Kidney epithelial cell (primary cell): ENCODE measurements at regions not wholly inside any gene's neighbourhood (a gene's known extent, or its start where the extent isn't known, plus 50 kb on each side); places are given as distances from the start of the nearest gene placed in this dataset.

ENCODE experiments used
- DNase-seq: peaks from one replicate; pipeline ENCODE4 v3.0.0-alpha.2; 2010; ENCODE audit warnings: low read depth
- H3K27me3 ChIP-seq: 2 replicates; pipeline ENCODE4 v1.6.0; 2011; ENCODE audit warnings: low read length; ENCODE audit not compliant: control insufficient read depth, insufficient read depth
- H3K36me3 ChIP-seq: 2 replicates; pipeline ENCODE4 v1.5.1; 2011; ENCODE audit warnings: low read length; ENCODE audit not compliant: control insufficient read depth, insufficient read depth
- H3K4me3 ChIP-seq: 2 replicates; pipeline ENCODE4 v1.5.1; 2011; ENCODE audit warnings: low read depth, mild to moderate bottlenecking, control low read depth, low read length
- TF ChIP-seq, protein P1 (sequence below): IDR thresholded peaks from 2 replicates; pipeline ENCODE4 v1.5.1; 2011; ENCODE audit warnings: mild to moderate bottlenecking, moderate library complexity, low read length, control low read depth, inconsistent platforms; ENCODE audit not compliant: insufficient read depth, poor library complexity, severe bottlenecking

GRCh38 chr13:91144054-91144453 is 203.4 kb upstream of the MIR17HG start:
- H3K27me3 ChIP-seq = no peaks in the 10 kb centered on the region
- DNase-seq = no peak
- H3K36me3 ChIP-seq = no peaks in the 10 kb centered on the region
- TF ChIP-seq, protein P1, sequence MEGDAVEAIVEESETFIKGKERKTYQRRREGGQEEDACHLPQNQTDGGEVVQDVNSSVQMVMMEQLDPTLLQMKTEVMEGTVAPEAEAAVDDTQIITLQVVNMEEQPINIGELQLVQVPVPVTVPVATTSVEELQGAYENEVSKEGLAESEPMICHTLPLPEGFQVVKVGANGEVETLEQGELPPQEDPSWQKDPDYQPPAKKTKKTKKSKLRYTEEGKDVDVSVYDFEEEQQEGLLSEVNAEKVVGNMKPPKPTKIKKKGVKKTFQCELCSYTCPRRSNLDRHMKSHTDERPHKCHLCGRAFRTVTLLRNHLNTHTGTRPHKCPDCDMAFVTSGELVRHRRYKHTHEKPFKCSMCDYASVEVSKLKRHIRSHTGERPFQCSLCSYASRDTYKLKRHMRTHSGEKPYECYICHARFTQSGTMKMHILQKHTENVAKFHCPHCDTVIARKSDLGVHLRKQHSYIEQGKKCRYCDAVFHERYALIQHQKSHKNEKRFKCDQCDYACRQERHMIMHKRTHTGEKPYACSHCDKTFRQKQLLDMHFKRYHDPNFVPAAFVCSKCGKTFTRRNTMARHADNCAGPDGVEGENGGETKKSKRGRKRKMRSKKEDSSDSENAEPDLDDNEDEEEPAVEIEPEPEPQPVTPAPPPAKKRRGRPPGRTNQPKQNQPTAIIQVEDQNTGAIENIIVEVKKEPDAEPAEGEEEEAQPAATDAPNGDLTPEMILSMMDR = no peak
- H3K4me3 ChIP-seq = no peak overlapping the region

DNA sequence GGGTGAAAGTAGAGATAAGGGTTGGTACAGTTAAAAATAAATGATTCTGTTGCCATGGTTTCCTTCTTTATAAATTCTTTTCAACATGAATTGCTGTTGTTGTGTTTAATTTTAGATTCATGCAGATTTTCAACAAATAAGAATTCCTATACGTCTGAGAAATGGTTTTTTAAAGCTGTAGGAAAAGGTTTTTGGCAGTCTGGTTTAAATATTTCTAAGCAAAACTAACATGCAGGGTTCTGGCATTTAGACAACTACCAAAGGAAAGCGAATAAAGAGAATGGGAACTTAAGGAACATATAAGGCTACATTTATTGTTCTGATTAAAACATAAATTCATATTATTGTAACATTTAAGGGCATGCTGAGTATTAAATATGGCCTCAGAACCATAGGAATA is 203.0 kb upstream of the MIR17HG start:
- no peaks in the 10 kb centered on the region for H3K36me3 ChIP-seq
- no peaks in the 10 kb centered on the region for H3K27me3 ChIP-seq
- no peak overlapping the region for H3K4me3 ChIP-seq
- no peak for DNase-seq
- TF ChIP-seq, protein P1 = no peak

DNA sequence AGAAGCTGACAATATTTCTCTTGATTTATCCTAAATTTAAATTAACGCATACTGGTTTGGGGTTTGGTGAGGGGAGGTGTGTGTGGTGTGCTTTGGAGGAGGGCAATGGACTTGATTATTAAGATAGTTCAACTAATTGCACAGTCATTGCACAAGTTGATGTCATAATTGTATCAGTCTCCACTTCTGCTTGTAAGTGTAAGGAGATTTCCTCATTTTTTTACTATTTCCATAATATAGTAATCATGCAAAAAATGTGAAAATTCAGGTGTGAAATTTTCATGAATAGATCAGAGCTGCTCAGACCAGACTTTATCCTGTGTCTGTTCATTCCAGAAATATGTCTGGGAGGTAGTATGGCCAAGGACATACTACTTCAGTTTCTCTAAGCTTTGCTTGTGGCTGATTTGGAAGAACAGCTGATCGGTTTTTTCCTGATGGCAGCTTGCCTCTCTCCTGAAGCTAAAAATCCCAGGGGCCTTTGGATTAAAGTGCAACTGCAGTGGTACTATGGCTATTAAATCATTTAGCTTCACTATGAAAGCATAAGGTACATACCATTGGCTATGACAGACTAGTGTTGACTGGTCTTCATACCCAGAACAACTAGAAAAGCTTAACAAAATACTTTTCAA is 201.8 kb upstream of the MIR17HG start:
- Histone ChIP-seq H3K4me3 (no peak overlapping the region), H3K27me3 (no peaks in the 10 kb centered on the region), H3K36me3 (no peaks in the 10 kb centered on the region)
- TF ChIP-seq, protein P1 = no peak
- no peak for DNase-seq

DNA sequence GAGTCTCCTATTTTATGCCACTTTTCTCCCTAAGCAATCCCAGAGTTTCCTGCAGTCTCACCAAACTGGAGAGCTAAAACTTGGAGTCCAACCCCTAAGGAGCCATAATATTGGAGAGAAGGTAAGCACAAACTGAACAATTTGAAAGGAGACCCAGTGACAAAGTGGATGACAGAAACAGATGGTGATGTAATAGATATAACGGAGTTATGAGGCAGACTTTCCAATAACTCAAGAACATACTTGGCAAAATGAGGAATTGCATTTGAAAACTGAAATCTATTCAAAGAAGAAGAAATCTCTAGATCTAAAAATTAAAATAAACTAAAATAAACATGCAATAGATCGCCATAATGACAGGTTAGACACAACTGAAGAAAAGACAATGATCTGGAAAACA is 200.9 kb upstream of the MIR17HG start:
- H3K27me3 ChIP-seq = no peaks in the 10 kb centered on the region
- H3K4me3 ChIP-seq = no peak overlapping the region
- TF ChIP-seq, protein P1 = no peak
- no peak for DNase-seq
- H3K36me3 ChIP-seq = no peaks in the 10 kb centered on the region

GRCh38 chr13:91148098-91148497 is 199.4 kb upstream of the MIR17HG start:
- H3K27me3 ChIP-seq = no peaks in the 10 kb centered on the region
- no peaks in the 10 kb centered on the region for H3K36me3 ChIP-seq
- TF ChIP-seq, protein P1 = no peak
- no peak for DNase-seq
- H3K4me3 ChIP-seq = no peak overlapping the region

- H3K4me3 ChIP-seq = no peak overlapping the region
- H3K27me3 ChIP-seq = no peaks in the 10 kb centered on the region
- TF ChIP-seq, protein P1 = no peak
- DNase-seq = no peak
- H3K36me3 ChIP-seq = no peaks in the 10 kb centered on the region
These were observed 195.6 kb upstream of the MIR17HG start for GRCh38 chr13:91151921-91152320.
